ENCODE measurements at regions not wholly inside any gene's neighbourhood (a gene's known extent, or its start where the extent isn't known, plus 50 kb on each side); places are given as distances from the start of the nearest gene placed in this dataset.
"Not testable (repeated sequence)": the region's sequence is repeated elsewhere in the genome, so short reads cannot be mapped to it uniquely, and the experiment has no call there.

GRCh38 chr21:14058566-14058965 lies 152.2 kb downstream of the LIPI start:
- no peak for DNase-seq (ENCODE audit: low read depth in 2 of 3, low spot score in 2 of 3)

GRCh38 chr21:14057841-14058481 lies 152.8 kb downstream of the LIPI start:
- DNase-seq (ENCODE audit: low read depth in 2 of 3, low spot score in 2 of 3) = not testable (repeated sequence)

GRCh38 chr21:14057313-14057712 lies 153.4 kb downstream of the LIPI start:
- DNase-seq (ENCODE audit: low read depth in 2 of 3, low spot score in 2 of 3) = no peak

- DNase-seq (ENCODE audit: low read depth in 2 of 3, low spot score in 2 of 3) = no peak
Observed at GRCh38 chr21:14056771-14057191, 154.0 kb downstream of the LIPI start.

GRCh38 chr21:14055746-14056515 lies 154.8 kb downstream of the LIPI start:
- not testable (repeated sequence) for DNase-seq (ENCODE audit: low read depth in 2 of 3, low spot score in 2 of 3)

GRCh38 chr21:14054682-14055081 lies 156.1 kb downstream of the LIPI start:
- no peak for DNase-seq (ENCODE audit: low read depth in 2 of 3, low spot score in 2 of 3)

- DNase-seq (ENCODE audit: low read depth in 2 of 3, low spot score in 2 of 3) = no peak
Observed at GRCh38 chr21:14050121-14050520, 160.6 kb downstream of the LIPI start.

GRCh38 chr21:14046401-14046800 lies 164.4 kb downstream of the LIPI start:
- no peak for DNase-seq (ENCODE audit: low read depth in 2 of 3, low spot score in 2 of 3)

GRCh38 chr21:14040386-14040785 lies 170.4 kb downstream of the LIPI start:
- DNase-seq (ENCODE audit: low read depth in 2 of 3, low spot score in 2 of 3) = no peak

- DNase-seq (ENCODE audit: low read depth in 2 of 3, low spot score in 2 of 3) = not testable (repeated sequence)
Observed at GRCh38 chr21:14028619-14029018, 182.1 kb downstream of the LIPI start.

GRCh38 chr21:14027235-14027869 lies 183.4 kb downstream of the LIPI start:
- peak; percentile 62 to 71 (median 70) for DNase-seq (ENCODE audit: low read depth in 2 of 3, low spot score in 2 of 3)

- not testable (repeated sequence) for DNase-seq (ENCODE audit: low read depth in 2 of 3, low spot score in 2 of 3)
Observed at GRCh38 chr21:14020108-14020507, 190.6 kb downstream of the LIPI start.

- not testable (repeated sequence) for DNase-seq (ENCODE audit: low read depth in 2 of 3, low spot score in 2 of 3)
Observed at GRCh38 chr21:14015841-14016240, 194.9 kb downstream of the LIPI start.

GRCh38 chr21:14013623-14014498 lies 196.9 kb downstream of the LIPI start:
- not testable (repeated sequence) for DNase-seq (ENCODE audit: low read depth in 2 of 3, low spot score in 2 of 3)

- no peak for DNase-seq (ENCODE audit: low read depth in 2 of 3, low spot score in 2 of 3)
Observed at GRCh38 chr21:14013056-14013603, 197.6 kb downstream of the LIPI start.

GRCh38 chr21:14012409-14012808 lies 198.3 kb downstream of the LIPI start:
- DNase-seq (ENCODE audit: low read depth in 2 of 3, low spot score in 2 of 3) = no peak

- DNase-seq (ENCODE audit: low read depth in 2 of 3, low spot score in 2 of 3) = not testable (repeated sequence)
Observed at GRCh38 chr21:14011751-14012150, 199.0 kb downstream of the LIPI start.

GRCh38 chr21:14011149-14011548 lies 199.6 kb downstream of the LIPI start:
- DNase-seq (ENCODE audit: low read depth in 2 of 3, low spot score in 2 of 3) = not testable (repeated sequence)

- no peak for DNase-seq (ENCODE audit: low read depth in 2 of 3, low spot score in 2 of 3)
Observed at GRCh38 chr21:14010729-14011128, 200.0 kb downstream of the LIPI start.

- DNase-seq (ENCODE audit: low read depth in 2 of 3, low spot score in 2 of 3) = not testable (repeated sequence)
Observed at GRCh38 chr21:14009990-14010389, 200.8 kb downstream of the LIPI start.
